ENCODE measurements at regions not wholly inside any gene's neighbourhood (a gene's known extent, or its start where the extent isn't known, plus 50 kb on each side); places are given as distances from the start of the nearest gene placed in this dataset.

DNA sequence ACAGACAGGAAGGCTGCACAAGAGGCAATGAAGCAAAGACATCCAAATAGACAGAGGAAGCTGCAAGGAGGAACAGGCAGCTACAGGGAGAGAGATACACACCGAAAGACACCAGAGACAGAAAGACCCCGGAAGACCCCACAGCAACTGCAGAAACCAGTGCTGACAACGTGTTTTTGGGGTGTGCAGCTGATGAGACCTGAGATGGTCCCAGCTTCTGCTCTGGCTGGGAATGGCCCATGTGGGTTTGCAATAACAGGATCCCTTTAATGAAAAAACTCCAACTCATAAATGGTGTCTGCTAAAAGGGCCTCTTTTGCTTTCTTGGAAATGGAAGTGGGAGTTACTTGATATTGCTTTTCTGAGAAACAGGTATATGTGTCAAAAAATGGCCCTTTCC, 101.5 kb upstream of the CDH11 start:
- TF ChIP-seq RAD21 (IDR thresholded peaks at IDR 0.05; ENCODE audit: low read length) (no peak), CTCF (conservative IDR thresholded peaks at IDR 0.05; ENCODE audit: low read depth, low read length) (no peak), POLR2A (IDR thresholded peaks at IDR 0.05; ENCODE audit: low read depth, low read length) (no peak), CEBPB (IDR thresholded peaks at IDR 0.05; ENCODE audit: low read depth, low read length) (no peak), NFE2L2 (IDR thresholded peaks at IDR 0.05; ENCODE audit: low read depth, low read length) (no peak), ELK1 (IDR thresholded peaks at IDR 0.05; ENCODE audit: borderline replicate concordance, low read depth, low read length) (no peak), SMC3 (IDR thresholded peaks at IDR 0.05; ENCODE audit: low read depth, low read length) (no peak), BHLHE40 (IDR thresholded peaks at IDR 0.05; ENCODE audit: low read depth, low read length) (no peak), MAFK (IDR thresholded peaks at IDR 0.05; ENCODE audit: low read depth, low read length) (no peak), MXI1 (IDR thresholded peaks at IDR 0.05; ENCODE audit: borderline replicate concordance, low read depth, low read length) (no peak), MAZ (IDR thresholded peaks at IDR 0.05; ENCODE audit: borderline replicate concordance, low read depth, low read length) (no peak), RFX5 (IDR thresholded peaks at IDR 0.05; ENCODE audit: low read depth, low read length) (no peak), FOS (IDR thresholded peaks at IDR 0.05; ENCODE audit: low read depth, low read length) (no peak)
- TF ChIP-seq, protein P1, sequence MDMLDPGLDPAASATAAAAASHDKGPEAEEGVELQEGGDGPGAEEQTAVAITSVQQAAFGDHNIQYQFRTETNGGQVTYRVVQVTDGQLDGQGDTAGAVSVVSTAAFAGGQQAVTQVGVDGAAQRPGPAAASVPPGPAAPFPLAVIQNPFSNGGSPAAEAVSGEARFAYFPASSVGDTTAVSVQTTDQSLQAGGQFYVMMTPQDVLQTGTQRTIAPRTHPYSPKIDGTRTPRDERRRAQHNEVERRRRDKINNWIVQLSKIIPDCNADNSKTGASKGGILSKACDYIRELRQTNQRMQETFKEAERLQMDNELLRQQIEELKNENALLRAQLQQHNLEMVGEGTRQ (IDR thresholded peaks at IDR 0.05; ENCODE audit: low read depth, low read length), result no peak
